ENCODE measurements at regions not wholly inside any gene's neighbourhood (a gene's known extent, or its start where the extent isn't known, plus 50 kb on each side); places are given as distances from the start of the nearest gene placed in this dataset.

- no peak for DNase-seq (ENCODE audit: low read depth, low spot score)
- peaks cover 4% of the 10 kb centered on the region for H3K36me3 Mint-ChIP-seq (ENCODE audit: low read depth)
- no peak overlapping the region for H3K27ac Mint-ChIP-seq (ENCODE audit: unreplicated experiment)
- H3K4me1 Mint-ChIP-seq = no peaks in the 10 kb centered on the region
- TF ChIP-seq, protein P1, sequence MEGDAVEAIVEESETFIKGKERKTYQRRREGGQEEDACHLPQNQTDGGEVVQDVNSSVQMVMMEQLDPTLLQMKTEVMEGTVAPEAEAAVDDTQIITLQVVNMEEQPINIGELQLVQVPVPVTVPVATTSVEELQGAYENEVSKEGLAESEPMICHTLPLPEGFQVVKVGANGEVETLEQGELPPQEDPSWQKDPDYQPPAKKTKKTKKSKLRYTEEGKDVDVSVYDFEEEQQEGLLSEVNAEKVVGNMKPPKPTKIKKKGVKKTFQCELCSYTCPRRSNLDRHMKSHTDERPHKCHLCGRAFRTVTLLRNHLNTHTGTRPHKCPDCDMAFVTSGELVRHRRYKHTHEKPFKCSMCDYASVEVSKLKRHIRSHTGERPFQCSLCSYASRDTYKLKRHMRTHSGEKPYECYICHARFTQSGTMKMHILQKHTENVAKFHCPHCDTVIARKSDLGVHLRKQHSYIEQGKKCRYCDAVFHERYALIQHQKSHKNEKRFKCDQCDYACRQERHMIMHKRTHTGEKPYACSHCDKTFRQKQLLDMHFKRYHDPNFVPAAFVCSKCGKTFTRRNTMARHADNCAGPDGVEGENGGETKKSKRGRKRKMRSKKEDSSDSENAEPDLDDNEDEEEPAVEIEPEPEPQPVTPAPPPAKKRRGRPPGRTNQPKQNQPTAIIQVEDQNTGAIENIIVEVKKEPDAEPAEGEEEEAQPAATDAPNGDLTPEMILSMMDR (conservative IDR thresholded peaks at IDR 0.05) = no peak
- H3K9me3 Mint-ChIP-seq = peaks cover 5% of the 10 kb centered on the region
- no peak overlapping the region for H3K4me3 Mint-ChIP-seq
- no peaks in the 10 kb centered on the region for H3K27me3 Mint-ChIP-seq (ENCODE audit: low read depth)
Measured at GRCh38 chr10:107230887-107231286, 66.4 kb upstream of the SORCS1 start.

DNA sequence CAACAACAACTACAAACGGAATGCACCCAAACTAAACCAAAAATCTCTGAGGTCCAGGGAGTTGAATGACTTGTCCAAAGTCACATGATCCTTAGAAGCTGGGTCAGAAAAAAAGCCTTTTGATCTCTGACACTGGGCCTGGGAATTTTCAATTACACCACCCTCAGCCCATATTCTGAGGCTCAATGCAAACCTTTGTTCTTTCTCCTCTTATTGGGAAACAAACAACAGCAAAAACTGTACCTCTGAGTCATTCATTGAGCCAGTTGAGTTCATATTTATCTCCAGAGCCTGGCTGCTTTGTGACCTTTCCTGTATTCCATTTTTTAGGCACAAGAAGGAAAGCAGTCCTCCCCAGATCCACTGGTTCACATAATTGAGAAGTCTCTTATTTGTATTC is 51.2 kb upstream of the SORCS1 start:
- no peak for DNase-seq (ENCODE audit: low read depth, low spot score)
- H3K27me3 Mint-ChIP-seq (ENCODE audit: low read depth) = no peaks in the 10 kb centered on the region
- no peaks in the 10 kb centered on the region for H3K36me3 Mint-ChIP-seq (ENCODE audit: low read depth)
- H3K27ac Mint-ChIP-seq (ENCODE audit: unreplicated experiment) = peak overlapping the region; percentile 96
- TF ChIP-seq, protein P1 (conservative IDR thresholded peaks at IDR 0.05) = no peak
- peaks cover 23% of the 10 kb centered on the region for H3K4me1 Mint-ChIP-seq
- peaks cover 2% of the 10 kb centered on the region for H3K9me3 Mint-ChIP-seq
- peak overlapping the region; percentile 9 for H3K4me3 Mint-ChIP-seq

Measured in neural crest cell (in vitro differentiated cells).